Naive B cell (primary cell): ENCODE measurements at regions not wholly inside any gene's neighbourhood (a gene's known extent, or its start where the extent isn't known, plus 50 kb on each side); places are given as distances from the start of the nearest gene placed in this dataset.

ENCODE experiments used
- ATAC-seq, 2 donors: fragments of 150-1000 bp; cut with Tn5 transposase; 2 replicates each; pipeline ENCODE4 v1.10.0; 2021; ENCODE audit warnings: low read depth in 2 of 2, mild to moderate bottlenecking in 2 of 2, moderate library complexity in 2 of 2
- DNase-seq: peaks from one replicate; pipeline ENCODE4 v3.0.0; 2022
- H3K27ac Mint-ChIP-seq, 6 donors: one replicate each; pipeline ENCODE4 v1.8.0; 2020 to 2022; ENCODE audit warnings: mild to moderate bottlenecking in 6 of 6, mixed read lengths in 6 of 6, moderate library complexity in 5 of 6, inconsistent platforms in 2 of 6
- H3K27me3 Mint-ChIP-seq, 3 donors: one replicate each; pipeline ENCODE4 v1.8.0; 2021 to 2022; ENCODE audit warnings: mixed read lengths in 3 of 3, mild to moderate bottlenecking in 1 of 3
- H3K36me3 Mint-ChIP-seq, 2 donors: one replicate each; pipeline ENCODE4 v1.8.0; 2020 to 2022; ENCODE audit warnings: mixed read lengths in 2 of 2, inconsistent platforms in 1 of 2, mild to moderate bottlenecking in 1 of 2
- H3K4me1 Mint-ChIP-seq, 3 donors: one replicate each; pipeline ENCODE4 v1.8.0; 2020 to 2022; ENCODE audit warnings: mixed read lengths in 3 of 3, inconsistent platforms in 1 of 3, mild to moderate bottlenecking in 1 of 3, moderate library complexity in 1 of 3
- H3K4me3 Mint-ChIP-seq, 8 donors: one replicate each; pipeline ENCODE4 v1.8.0; 2020 to 2022; ENCODE audit warnings: mild to moderate bottlenecking in 8 of 8, mixed read lengths in 8 of 8, moderate library complexity in 8 of 8, inconsistent platforms in 2 of 8
- H3K9me3 Mint-ChIP-seq, 7 donors: one replicate each; pipeline ENCODE4 v1.8.0; 2020 to 2022; ENCODE audit warnings: mixed read lengths in 7 of 7, mild to moderate bottlenecking in 5 of 7, inconsistent platforms in 2 of 7, moderate library complexity in 1 of 7

- peaks cover 0 to 3% (median 2%) of the 10 kb centered on the region in 7 donors for H3K9me3 Mint-ChIP-seq
- ATAC-seq (no peak), DNase-seq (no peak)
- H3K36me3 Mint-ChIP-seq, result no peaks in the 10 kb centered on the region
- H3K27ac Mint-ChIP-seq, result no peak overlapping the region
- H3K4me3 Mint-ChIP-seq, result no peak overlapping the region
- no peaks in the 10 kb centered on the region for H3K27me3 Mint-ChIP-seq
- no peaks in the 10 kb centered on the region for H3K4me1 Mint-ChIP-seq
Observed at GRCh38 chr18:4599312-4599711, 144.2 kb upstream of the DLGAP1 start.

GRCh38 chr18:4597301-4597700 lies 142.2 kb upstream of the DLGAP1 start:
- Mint-ChIP-seq H3K27ac (no peak overlapping the region), H3K9me3 (peaks cover 0 to 8% (median 5%) of the 10 kb centered on the region in 7 donors), H3K36me3 (no peaks in the 10 kb centered on the region), H3K27me3 (no peaks in the 10 kb centered on the region), H3K4me3 (no peak overlapping the region), H3K4me1 (no peaks in the 10 kb centered on the region)
- no peak for ATAC-seq
- no peak for DNase-seq

- no peaks in the 10 kb centered on the region for H3K4me1 Mint-ChIP-seq
- H3K4me3 Mint-ChIP-seq, result no peak overlapping the region
- no peak overlapping the region for H3K27ac Mint-ChIP-seq
- H3K9me3 Mint-ChIP-seq, result peaks cover 0 to 8% (median 5%) of the 10 kb centered on the region in 7 donors
- ATAC-seq (no peak), DNase-seq (no peak)
- no peaks in the 10 kb centered on the region for H3K36me3 Mint-ChIP-seq
- no peaks in the 10 kb centered on the region for H3K27me3 Mint-ChIP-seq
Observed at GRCh38 chr18:4593895-4594294, 138.8 kb upstream of the DLGAP1 start.

- Mint-ChIP-seq H3K27me3 (no peaks in the 10 kb centered on the region), H3K4me1 (no peaks in the 10 kb centered on the region), H3K36me3 (no peaks in the 10 kb centered on the region), H3K4me3 (no peak overlapping the region), H3K9me3 (peaks cover 0 to 10% (median 5%) of the 10 kb centered on the region in 7 donors), H3K27ac (no peak overlapping the region)
- ATAC-seq (no peak), DNase-seq (no peak)
Observed at GRCh38 chr18:4593459-4593858, 138.4 kb upstream of the DLGAP1 start.

GRCh38 chr18:4589056-4589800 lies 134.1 kb upstream of the DLGAP1 start:
- no peak for ATAC-seq

GRCh38 chr18:4587204-4587603 lies 132.1 kb upstream of the DLGAP1 start:
- no peak for DNase-seq
- H3K4me1 Mint-ChIP-seq, result no peaks in the 10 kb centered on the region
- ATAC-seq, result no peak
- no peak overlapping the region for H3K27ac Mint-ChIP-seq
- no peaks in the 10 kb centered on the region for H3K27me3 Mint-ChIP-seq
- peaks cover 0 to 9% (median 2%) of the 10 kb centered on the region in 7 donors for H3K9me3 Mint-ChIP-seq
- H3K4me3 Mint-ChIP-seq, result no peak overlapping the region
- no peaks in the 10 kb centered on the region for H3K36me3 Mint-ChIP-seq

More at GRCh38 chr18:4589056-4589800, 134.1 kb upstream of the DLGAP1 start:
- H3K27ac Mint-ChIP-seq, result no peak overlapping the region
- no peak for DNase-seq
- H3K27me3 Mint-ChIP-seq, result no peaks in the 10 kb centered on the region
- H3K4me1 Mint-ChIP-seq, result no peaks in the 10 kb centered on the region
- peaks cover 0 to 13% (median 5%) of the 10 kb centered on the region in 7 donors for H3K9me3 Mint-ChIP-seq
- H3K36me3 Mint-ChIP-seq, result no peaks in the 10 kb centered on the region
- H3K4me3 Mint-ChIP-seq, result no peak overlapping the region

GRCh38 chr18:4586731-4587130 lies 131.6 kb upstream of the DLGAP1 start:
- H3K27ac Mint-ChIP-seq, result no peak overlapping the region

GRCh38 chr18:4582431-4583335 lies 127.6 kb upstream of the DLGAP1 start:
- Mint-ChIP-seq H3K27me3 (no peaks in the 10 kb centered on the region), H3K36me3 (no peaks in the 10 kb centered on the region), H3K4me1 (no peaks in the 10 kb centered on the region), H3K27ac (no peak overlapping the region), H3K4me3 (no peak overlapping the region), H3K9me3 (peaks cover 4 to 24% (median 9%) of the 10 kb centered on the region in 7 donors)
- no peak for DNase-seq
- no peak for ATAC-seq

More at GRCh38 chr18:4586731-4587130, 131.6 kb upstream of the DLGAP1 start:
- H3K27me3 Mint-ChIP-seq, result no peaks in the 10 kb centered on the region
- H3K4me3 Mint-ChIP-seq, result no peak overlapping the region
- DNase-seq (no peak), ATAC-seq (no peak)
- peaks cover 3 to 9% (median 5%) of the 10 kb centered on the region in 7 donors for H3K9me3 Mint-ChIP-seq
- no peaks in the 10 kb centered on the region for H3K4me1 Mint-ChIP-seq
- H3K36me3 Mint-ChIP-seq, result no peaks in the 10 kb centered on the region

- Mint-ChIP-seq H3K27me3 (no peaks in the 10 kb centered on the region), H3K9me3 (peaks cover 11 to 31% (median 14%) of the 10 kb centered on the region in 7 donors), H3K27ac (no peak overlapping the region), H3K4me1 (no peaks in the 10 kb centered on the region), H3K36me3 (no peaks in the 10 kb centered on the region), H3K4me3 (no peak overlapping the region)
- DNase-seq (no peak), ATAC-seq (no peak)
Observed at GRCh38 chr18:4581966-4582365, 126.9 kb upstream of the DLGAP1 start.

GRCh38 chr18:4578449-4578848 lies 123.3 kb upstream of the DLGAP1 start:
- Mint-ChIP-seq H3K36me3 (no peaks in the 10 kb centered on the region), H3K9me3 (peaks cover 22 to 62% (median 25%) of the 10 kb centered on the region in 7 donors), H3K27me3 (no peaks in the 10 kb centered on the region), H3K4me1 (no peaks in the 10 kb centered on the region), H3K4me3 (no peak overlapping the region), H3K27ac (no peak overlapping the region)
- DNase-seq (no peak), ATAC-seq (no peak)

GRCh38 chr18:4573735-4574134 lies 118.6 kb upstream of the DLGAP1 start:
- ATAC-seq (no peak), DNase-seq (no peak)
- Mint-ChIP-seq H3K9me3 (peaks cover 16 to 59% (median 26%) of the 10 kb centered on the region in 7 donors), H3K36me3 (no peaks in the 10 kb centered on the region), H3K4me1 (no peaks in the 10 kb centered on the region), H3K27me3 (no peaks in the 10 kb centered on the region), H3K4me3 (no peak overlapping the region), H3K27ac (no peak overlapping the region)

- H3K4me3 Mint-ChIP-seq, result no peak overlapping the region
Observed at GRCh38 chr18:4557502-4557901, 102.4 kb upstream of the DLGAP1 start.

GRCh38 chr18:4551001-4551360 lies 95.9 kb upstream of the DLGAP1 start:
- peaks cover 0 to 11% (median 2%) of the 10 kb centered on the region in 7 donors for H3K9me3 Mint-ChIP-seq
- H3K27ac Mint-ChIP-seq, result no peak overlapping the region
- ATAC-seq, result no peak
- no peaks in the 10 kb centered on the region for H3K4me1 Mint-ChIP-seq
- no peaks in the 10 kb centered on the region for H3K36me3 Mint-ChIP-seq
- no peak for DNase-seq
- H3K27me3 Mint-ChIP-seq, result no peaks in the 10 kb centered on the region
- H3K4me3 Mint-ChIP-seq, result no peak overlapping the region

More at GRCh38 chr18:4557502-4557901, 102.4 kb upstream of the DLGAP1 start:
- ATAC-seq (no peak), DNase-seq (no peak)
- H3K4me1 Mint-ChIP-seq, result no peaks in the 10 kb centered on the region
- peaks cover 0 to 11% (median 7%) of the 10 kb centered on the region in 7 donors for H3K9me3 Mint-ChIP-seq
- no peaks in the 10 kb centered on the region for H3K27me3 Mint-ChIP-seq
- no peaks in the 10 kb centered on the region for H3K36me3 Mint-ChIP-seq
- no peak overlapping the region for H3K27ac Mint-ChIP-seq
